HG03175 (cell line): ENCODE measurements at regions not wholly inside any gene's neighbourhood (a gene's known extent, or its start where the extent isn't known, plus 50 kb on each side); places are given as distances from the start of the nearest gene placed in this dataset.

Experiments
- ATAC-seq: cut with Tn5 transposase; IDR thresholded peaks from one replicate; pipeline ENCODE4 v1.9.1; 2021; ENCODE audit warnings: mild to moderate bottlenecking, moderate library complexity; ENCODE audit not compliant: unreplicated experiment

- no peak for ATAC-seq
Measured at GRCh38 chr2:38430196-38430595, 53.1 kb upstream of the ATL2 start.

- no peak for ATAC-seq
Measured at GRCh38 chr2:38427936-38428335, 50.9 kb upstream of the ATL2 start.

DNA sequence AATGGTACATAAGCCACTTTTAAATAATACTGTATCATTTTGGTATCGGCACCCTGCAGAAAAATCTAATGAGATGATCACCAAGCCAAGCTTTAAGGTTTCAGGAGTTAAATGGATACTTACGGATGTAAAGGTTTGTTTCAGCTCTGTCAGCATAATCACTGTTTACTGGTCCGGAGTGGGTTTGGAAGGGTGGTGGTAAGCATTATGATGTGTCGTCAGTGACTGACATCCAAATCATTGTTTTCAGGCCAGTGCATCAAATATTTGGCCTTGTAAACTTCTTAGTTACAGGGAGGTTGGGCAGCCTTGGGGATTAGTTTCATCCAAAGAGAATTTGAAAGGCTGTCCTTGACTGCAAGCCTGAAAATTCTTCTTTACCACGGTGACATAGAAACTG lies 50.0 kb upstream of the ATL2 start:
- ATAC-seq, result no peak
